NCI-H82 (cell line): ENCODE measurements at regions not wholly inside any gene's neighbourhood (a gene's known extent, or its start where the extent isn't known, plus 50 kb on each side); places are given as distances from the start of the nearest gene placed in this dataset.
"Not testable (repeated sequence)": the region's sequence is repeated elsewhere in the genome, so short reads cannot be mapped to it uniquely, and the experiment has no call there.

ENCODE experiments used
- DNase-seq: peaks from one replicate; lab custom pipeline; 2025; lab: John Stamatoyannopoulos, UW

DNA sequence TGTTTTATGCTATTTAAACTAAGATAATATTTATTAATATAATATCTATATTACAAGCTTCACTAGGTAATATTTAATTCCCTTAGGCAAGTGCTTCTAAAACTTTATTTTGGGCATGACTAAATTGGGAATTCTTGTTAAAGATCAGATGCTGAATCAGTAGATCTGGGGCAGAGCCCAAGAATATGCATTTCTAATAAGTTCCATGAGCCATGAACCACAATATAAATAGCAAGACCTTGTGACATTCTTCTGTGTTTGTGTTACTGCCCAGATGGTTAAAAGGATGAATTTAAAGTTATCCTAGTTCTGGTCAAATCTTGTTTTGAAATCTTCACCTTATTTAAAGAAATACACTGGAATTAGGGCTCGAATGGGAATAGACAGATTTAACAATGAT lies 258.4 kb upstream of the CACNA2D1 start:
- no peak for DNase-seq

DNA sequence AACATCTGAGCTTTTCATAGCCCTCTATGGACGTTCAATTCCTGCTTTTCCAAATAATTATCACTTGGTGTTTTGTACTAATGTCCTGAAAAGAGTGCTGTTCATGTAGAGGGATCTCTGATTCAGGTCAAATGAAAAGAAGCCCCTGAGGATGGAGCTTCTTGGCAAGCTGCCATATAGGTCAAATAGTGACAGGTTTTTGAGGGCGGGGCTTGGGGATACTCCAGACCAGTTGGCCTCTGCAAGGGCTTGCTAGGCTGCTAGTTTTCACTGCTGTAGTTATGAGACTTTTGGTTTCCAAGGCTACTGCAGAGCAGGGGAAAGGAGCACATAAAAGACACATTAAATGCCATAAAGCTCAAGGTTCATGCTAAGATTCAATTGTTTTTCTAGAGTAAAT lies 257.2 kb upstream of the CACNA2D1 start:
- peak; percentile 83 for DNase-seq

DNA sequence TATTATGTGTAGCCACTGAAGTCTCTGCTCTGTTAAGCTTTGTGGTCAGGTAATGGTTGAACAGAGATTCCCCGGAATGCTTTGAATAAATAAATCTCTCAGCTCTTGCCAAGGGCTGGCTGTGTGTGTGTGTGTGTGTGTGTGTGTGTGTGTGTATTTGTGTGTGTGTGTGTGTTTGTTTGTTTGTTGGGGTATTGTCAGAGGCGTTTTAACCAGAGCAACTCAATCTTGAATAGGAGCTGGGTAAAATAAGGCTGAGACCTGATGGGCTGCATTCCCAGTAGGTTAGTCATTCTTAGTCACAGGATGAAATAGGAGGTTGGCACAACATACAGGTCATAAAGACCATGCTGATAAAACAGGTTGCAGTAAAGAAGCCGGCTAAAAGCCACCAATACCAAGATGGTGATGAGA lies 256.2 kb upstream of the CACNA2D1 start:
- no peak for DNase-seq

DNA sequence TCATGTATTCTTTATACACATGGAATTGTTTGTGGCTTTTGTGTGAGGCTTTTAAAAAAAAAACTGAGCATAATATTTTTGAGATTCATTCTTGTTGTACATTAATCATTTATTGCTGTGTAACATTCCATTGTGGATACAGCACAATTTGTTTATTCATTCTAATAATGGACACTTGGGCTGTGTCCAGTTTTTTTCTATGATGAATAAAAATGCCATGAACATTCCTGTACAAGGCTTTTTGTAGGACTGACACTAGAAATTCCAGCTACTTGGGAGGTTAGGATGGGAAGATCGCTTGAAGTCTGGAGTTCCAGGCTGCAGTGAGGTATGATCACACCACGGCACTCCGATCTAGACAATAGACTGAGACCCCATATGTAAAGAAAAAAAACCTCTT lies 254.3 kb upstream of the CACNA2D1 start:
- no peak for DNase-seq

DNA sequence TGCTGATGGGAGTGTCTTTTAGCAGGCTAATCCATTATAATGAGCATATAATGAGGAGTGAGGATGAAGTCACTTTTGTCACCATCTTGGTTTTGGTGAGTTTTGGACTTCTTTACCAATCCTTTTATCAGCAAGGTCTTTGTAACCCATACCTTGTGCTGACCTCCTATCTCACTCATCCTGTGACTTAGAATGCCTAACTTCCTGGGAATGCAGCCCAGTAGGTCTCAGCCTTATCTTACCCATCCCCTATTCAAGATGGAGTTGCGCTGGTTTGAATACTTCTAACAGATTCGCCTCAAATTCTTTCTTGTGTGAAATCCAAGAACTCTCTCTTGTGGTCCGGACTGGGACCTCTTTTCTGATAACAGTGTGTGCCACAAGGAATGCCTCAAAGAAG lies 253.1 kb upstream of the CACNA2D1 start:
- no peak for DNase-seq

DNA sequence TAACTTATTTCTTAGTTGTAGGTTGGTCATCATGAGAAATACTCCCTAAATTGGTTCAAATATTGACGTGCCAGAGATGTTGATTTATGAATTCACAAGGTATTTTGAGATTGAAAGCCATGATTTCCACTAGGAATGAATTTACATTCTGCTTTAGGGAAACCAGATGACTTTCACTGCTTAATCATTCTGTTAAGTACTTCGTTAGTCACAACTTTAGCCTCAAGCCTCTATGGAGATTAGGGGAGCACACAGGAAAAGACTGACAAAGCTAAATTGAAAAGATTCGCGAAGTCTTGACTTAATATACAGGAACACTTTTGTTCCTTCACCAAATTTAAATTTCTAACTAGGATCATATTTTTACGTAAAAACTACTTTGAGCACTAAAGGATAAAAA lies 250.4 kb upstream of the CACNA2D1 start:
- DNase-seq, result peak; percentile 11

DNA sequence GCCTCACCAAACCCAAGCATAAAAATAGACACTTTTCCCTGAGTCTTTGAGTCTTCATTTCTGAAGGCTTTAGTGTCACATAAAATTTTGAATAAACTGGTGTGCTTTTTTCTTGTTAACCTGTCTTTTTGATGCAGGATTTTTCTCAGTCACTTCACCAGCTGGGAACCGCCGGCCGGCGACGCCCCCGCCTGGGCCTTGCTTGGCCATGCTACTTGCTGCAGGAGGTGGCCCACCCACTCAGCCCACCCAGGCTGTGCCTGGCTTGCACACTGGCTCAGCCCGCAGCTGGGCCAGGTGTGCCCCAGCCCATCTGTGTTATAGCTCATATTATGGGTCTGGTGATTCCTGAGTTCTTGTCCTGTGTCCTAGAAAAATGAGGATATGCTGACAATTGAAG lies 247.4 kb upstream of the CACNA2D1 start:
- no peak for DNase-seq

DNA sequence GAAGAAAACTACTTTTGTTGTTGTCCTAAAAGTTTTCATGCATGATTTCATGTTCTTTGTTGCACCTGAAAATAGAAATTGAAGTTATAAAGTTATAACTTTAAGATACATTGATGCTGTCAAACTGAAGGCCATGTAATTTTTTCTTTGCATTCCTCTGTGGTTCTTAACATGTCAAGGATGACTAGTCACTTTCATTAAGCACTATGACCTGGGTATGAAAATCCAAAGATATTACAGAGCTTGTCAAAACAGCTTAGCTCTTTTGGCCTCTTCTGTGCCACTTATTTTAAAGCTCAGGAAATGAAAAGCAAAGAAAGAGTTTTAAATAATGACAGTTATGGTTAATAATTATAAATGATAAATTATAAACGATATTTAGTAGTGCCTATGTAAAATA lies 241.6 kb upstream of the CACNA2D1 start:
- DNase-seq, result no peak

DNA sequence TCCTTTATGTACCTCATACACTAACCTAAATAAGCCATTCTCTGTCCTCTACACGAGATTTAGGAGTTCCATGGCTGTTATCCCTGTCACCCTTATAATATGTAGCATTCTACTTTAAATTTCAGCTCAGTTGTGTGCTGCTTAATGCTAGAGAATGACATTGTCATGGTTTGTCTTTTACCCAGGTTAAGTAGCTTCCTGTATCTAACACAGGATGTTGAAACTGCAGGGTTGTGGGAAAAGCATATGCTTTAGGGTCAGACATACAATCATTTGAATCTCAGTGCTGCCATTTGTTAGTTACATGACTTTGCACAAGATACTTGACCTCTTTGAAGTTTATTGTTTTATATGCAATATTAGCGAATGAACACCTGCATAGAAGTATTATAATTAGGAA lies 235.1 kb upstream of the CACNA2D1 start:
- DNase-seq, result no peak

DNA sequence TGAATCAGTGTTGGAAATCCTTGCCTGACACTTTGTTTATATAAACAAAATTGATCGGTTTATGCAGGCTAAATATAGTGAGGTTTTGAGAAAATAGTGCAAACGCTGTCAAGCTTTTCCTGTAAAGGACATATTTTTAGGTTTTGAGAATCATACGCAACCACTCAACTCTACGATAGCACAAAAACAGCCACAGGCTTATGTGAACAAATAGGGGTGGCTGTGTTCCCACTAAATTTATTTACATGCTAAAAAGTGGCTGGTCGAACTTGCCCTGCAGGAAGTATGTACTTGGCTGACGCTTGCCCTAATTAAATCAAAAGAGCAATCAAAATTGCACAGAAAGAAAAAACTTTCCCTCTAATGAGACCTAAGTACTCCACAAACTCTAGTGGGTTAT lies 234.7 kb upstream of the CACNA2D1 start:
- DNase-seq, result no peak

DNA sequence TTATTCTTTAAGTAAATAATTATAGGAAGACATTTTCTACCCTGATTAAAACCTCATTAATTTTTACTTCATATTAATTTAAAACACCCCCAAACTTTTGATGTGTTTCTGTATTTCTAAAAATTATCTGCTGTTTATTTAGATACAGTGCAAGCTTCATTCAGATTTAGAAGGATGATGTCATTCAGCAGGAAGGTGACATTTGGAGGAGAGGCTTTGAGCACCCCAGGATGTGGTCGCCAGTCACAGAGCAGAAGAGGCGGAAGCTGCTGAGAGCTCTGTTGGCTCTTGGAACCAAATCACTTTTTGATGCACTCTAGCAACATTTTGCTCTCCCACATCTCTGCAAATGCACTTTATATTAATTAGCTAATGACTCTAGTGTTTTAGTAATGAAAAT lies 233.9 kb upstream of the CACNA2D1 start:
- no peak for DNase-seq

DNA sequence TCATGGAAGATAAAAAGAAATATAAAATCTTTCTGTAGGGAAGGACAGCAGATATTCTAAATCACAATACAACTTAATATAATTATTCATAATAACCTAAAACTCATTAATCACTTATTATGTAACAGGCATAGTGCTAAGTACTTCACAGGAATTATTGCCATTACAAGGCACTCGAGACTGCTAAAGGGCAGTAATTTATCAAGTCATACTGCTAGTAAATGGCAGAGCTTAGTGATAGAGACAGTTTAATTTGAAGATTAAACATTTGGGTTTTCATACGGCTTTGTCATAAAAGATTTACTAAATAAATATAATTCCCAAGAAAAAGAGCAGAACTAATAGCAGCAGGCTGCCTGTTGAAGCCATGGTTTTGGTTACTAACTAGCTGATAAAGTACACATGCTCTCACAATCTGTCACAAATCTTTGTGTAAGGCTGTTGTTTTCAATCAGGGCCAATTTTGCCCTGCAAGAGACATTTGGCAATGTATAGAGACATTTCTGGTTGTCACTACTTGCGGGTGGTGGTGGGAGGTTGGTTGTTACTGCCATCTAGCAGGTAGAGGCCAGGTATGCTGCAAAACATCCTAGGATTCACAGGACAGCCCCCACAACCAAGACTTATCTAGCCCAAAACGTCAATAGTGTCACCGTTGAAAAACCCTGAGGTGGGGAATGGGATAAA lies 233.3 kb upstream of the CACNA2D1 start:
- peak; percentile 18 for DNase-seq

DNA sequence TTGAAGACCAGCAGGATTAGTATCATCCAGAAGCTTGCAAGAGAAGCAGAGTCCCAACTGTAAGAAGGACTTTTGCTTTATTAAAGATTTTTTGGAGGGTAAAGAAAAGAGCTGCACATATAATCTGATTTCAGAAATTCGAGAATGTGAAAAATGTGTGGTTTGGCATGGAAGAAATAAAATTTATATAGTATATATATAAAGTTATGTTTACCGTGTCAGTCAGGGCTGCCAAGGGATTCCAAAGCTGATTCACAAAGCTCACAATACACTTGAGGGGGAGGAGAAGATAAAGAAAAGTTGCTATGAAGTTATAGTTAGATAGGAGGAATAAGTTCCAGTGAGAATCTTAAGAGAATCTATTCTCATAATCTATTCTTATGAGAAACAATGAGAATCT lies 231.8 kb upstream of the CACNA2D1 start:
- no peak for DNase-seq

DNA sequence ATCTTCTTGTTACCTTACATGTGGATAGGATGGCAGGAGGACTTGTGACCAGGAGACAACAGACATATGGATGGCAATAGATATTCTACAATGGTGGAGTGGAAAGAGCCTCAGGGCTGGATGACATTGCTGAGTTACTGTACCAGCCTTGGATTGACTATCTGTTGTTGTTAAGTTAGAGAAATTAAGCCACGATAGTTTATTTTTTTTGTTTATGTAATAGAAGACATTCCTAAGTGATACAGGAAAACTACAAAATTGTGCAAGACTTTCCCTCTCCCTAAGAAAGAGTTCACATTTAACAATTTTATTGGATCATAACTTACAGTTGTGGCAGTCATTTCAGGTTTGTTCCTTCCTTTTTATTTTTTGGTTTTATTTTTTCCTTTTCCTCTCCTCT lies 230.7 kb upstream of the CACNA2D1 start:
- DNase-seq, result no peak

DNA sequence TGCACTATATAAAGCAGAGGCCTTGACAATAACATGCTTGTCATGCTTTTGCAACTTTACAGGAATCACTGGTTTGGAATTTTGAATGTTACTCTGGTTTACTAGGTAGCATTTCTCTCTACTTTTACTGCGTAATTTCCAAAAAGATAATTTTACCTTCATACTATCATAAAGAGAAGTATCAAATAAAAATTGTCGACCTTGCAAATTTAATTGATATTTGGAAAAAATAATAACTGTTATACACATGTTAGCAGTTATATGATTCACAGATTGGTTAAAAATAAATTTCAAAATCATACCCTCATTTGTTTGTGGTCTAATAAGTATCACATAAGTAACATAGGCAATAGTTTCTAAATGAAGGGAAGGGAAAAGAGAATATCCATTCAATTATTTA lies 228.5 kb upstream of the CACNA2D1 start:
- no peak for DNase-seq

DNA sequence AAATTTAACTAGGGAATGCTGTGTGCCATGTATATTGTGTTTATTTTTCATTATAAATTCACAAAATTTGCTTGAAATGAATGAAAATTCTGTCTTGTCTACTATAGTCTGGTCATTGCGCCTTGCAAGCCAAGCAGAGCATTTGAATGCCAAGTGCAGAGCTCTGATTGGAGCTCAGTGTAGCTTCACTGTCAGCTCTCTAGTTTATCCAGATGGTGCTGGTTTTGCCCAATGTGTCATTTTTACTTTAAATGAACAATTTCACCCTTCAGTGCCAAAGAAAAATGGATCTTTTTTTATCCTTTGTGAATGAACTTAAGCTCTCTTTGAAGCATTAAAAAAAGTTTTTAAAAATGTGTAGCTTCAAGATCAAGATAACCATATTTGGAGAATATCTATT lies 225.6 kb upstream of the CACNA2D1 start:
- DNase-seq, result no peak

DNA sequence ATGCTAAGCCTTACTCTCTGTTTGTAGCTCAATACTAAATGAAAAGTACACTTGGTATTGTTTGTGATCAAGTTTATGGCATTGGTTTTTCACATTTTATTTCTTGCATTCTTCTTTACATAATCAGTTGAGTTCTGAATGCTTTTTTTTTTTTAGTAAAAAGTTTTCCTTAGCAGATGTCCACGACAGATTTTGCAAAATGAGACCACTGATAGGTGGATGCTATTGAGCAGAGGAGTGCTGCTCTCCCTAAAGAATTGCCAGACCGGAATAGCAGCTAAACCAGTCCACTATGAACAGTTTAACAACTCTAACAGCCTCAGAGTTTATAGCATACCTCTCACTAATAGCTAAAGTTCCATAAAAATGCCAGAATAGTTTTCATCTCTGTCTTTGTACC lies 225.1 kb upstream of the CACNA2D1 start:
- DNase-seq, result no peak

DNA sequence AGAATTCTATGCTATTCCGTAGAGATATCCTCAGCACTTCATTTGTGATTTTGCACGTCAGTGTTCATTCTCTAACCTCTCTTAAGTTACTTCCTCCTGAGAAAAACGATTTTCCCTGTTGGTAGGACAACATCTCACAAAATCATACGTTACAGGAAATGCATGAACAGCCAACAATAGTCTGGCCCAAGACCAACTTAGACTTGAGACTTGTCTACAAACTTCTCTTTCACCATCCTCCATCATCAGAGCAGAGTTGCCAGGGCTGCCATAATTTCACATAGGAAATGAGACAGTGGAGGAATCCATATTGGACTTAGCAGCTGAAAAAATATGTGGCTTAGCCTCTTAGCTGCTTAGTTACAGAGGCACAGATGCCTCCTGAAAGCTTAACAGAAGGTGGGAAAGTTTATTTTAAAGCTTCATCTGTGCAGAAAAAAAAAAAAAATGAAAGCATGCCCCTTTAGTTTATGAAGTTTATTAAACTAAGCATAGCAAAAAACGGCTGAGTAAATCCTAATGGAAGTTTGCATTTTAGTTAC lies 222.5 kb upstream of the CACNA2D1 start:
- DNase-seq, result peak; percentile 81

DNA sequence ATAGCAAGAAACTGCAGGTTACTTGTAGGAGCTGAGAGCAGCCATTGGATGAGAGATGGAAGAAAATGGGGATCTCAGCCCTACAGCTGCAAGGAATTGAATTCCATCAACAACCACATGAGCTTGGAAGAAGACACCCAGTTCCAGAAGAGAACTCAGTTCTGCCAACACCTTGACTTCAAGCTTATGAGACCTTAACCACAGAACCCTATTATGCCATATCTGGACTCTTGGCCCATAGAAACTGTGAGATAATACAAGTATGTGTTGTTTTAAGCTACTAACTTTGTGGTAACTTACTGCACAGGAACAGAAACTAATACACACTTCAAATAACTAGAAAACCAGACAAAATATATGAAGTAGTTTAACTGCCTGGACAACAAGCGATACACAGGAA lies 212.4 kb upstream of the CACNA2D1 start:
- no peak for DNase-seq

DNA sequence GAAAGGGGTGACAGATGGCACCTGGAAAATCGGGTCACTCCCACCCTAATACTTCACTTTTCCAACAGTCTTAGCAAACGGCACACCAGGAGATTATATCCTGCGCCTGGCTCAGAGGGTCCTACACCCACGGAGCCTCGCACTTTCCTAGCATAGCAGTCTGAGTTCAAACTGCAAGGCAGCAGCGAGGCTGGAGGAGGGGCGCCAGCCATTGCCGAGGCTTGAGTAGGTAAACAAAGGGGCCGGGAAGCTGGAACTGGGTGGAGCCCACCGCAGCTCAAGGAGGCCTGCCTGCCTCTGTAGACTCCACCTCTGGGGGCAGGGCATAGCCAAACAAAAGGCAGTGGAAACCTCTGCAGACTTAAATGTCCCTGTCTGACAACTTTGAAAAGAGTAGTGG lies 206.5 kb upstream of the CACNA2D1 start:
- DNase-seq, result not testable (repeated sequence)

DNA sequence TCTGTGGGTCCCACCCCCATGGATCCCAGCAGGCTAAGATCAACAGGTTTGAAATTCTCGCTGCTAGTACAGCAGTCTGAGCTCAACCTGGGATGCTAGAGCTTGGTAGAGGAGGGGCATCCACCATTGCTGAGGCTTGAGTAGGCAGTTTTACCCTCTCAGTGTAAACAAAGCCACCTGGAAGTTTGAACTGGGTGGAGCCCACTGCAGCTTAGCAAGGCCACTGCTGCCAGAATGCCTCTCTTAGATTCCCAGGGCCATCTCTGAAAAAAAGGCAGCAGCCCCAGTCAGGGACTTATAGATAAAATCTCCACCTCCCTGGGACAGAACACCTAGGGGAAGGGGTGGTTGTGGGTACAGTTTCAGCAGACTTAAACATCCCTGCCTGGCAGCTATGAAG lies 190.0 kb upstream of the CACNA2D1 start:
- no peak for DNase-seq

DNA sequence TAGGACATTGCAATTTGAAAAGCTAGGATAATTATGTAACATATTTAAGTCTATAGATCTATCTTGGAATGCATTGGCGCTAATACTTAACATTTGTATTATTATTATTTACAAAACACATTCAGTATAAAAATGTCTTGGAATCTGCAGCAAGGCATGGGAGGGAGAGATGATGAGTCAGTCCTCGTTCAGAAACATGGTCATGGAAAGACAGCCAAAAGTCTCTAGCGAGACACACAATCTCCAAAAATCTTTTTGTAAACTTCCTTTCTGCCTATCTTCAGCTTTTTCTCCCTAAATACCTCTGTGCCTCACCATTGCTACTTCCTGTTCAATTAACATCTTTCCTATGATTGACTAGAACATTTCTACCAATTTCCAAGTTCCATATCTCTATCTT lies 188.4 kb upstream of the CACNA2D1 start:
- DNase-seq, result no peak

DNA sequence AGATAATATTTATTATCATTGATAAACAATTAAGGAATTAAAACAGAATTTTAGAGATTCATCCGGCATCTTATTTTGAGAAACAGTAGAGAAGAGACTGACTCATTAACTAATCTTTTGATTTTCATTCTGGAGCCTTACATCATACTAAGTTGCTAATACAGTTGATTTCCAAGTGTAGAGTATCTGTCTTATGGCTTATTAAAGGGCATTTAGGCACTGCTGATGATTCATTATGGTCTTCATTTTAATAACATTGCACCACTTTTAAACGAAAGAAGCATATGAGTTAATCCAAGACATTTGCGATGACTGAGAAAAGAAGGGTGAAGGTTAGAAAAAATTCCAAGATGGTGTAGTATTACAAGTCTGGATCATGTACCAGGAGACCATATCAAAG lies 186.0 kb upstream of the CACNA2D1 start:
- DNase-seq, result no peak

DNA sequence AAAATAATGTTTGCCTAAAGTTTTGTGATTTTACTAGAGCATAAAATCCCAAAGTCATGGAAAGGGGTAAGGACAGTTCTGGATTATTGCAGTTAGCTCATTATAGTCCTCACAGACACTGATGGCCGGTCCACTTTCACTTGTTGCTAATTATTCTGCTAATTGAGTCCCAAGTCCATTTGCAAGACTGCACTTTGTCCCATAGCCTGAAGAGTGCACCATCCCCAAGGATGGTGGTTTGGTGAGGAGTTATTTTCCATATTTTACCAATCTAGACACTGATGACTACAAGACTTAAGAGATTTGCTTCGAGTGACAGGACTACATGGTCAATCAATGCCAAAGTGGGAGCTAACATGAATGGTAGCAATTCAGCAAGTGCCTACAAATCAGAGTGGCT lies 181.8 kb upstream of the CACNA2D1 start:
- DNase-seq, result no peak
